PC-3 (cell line): ENCODE measurements at regions not wholly inside any gene's neighbourhood (a gene's known extent, or its start where the extent isn't known, plus 50 kb on each side); places are given as distances from the start of the nearest gene placed in this dataset.

Source experiments
- ATAC-seq: fragments of 200-7000 bp; cut with Tn5 transposase; 2 replicates; pipeline ENCODE4 v1.9.1; 2020; ENCODE audit warnings: mild to moderate bottlenecking, moderate library complexity
- BruUV-seq: library from RNA; stranded (reverse); fragments of 400-500 nt; replicated peaks from 2 replicates; lab custom pipeline; 2021; lab: Mats Ljungman, UMichigan
- CTCF ChIA-PET: fragments of 300-600 bp; sonication (Branson Sonifier 250); formaldehyde crosslinking; loops from one replicate; lab custom pipeline; 2022; ENCODE audit warnings: antibody characterized with exemption; lab: Charles Lee
- POLR2A ChIA-PET: fragments of 300-600 bp; sonication (Branson Sonifier 250); formaldehyde crosslinking; loops from one replicate; lab custom pipeline; 2022; ENCODE audit warnings: antibody characterized with exemption; ENCODE audit not compliant: unreplicated experiment; lab: Charles Lee
- DNase-seq: peaks from one replicate; pipeline ENCODE4 v3.0.0-alpha.2; 2015
- H2AFZ ChIP-seq: fragments of 300-600 bp; sonication (generic); 2 replicates; pipeline ENCODE4 v1.6.0; 2016; ENCODE audit warnings: antibody characterized with exemption, low read length
- H3F3A ChIP-seq: fragments of 300-600 bp; sonication (generic); one replicate; pipeline ENCODE4 v1.6.0; 2017; ENCODE audit warnings: antibody characterized with exemption, low read length, control low read depth, mild to moderate bottlenecking; ENCODE audit not compliant: unreplicated experiment
- H3K27ac ChIP-seq: fragments of 300-600 bp; sonication (generic); 2 replicates; pipeline ENCODE4 v1.5.1; 2016; ENCODE audit warnings: mild to moderate bottlenecking, low read length
- H3K27me3 ChIP-seq: fragments of 300-600 bp; sonication (generic); 2 replicates; pipeline ENCODE4 v1.6.1; 2016; ENCODE audit warnings: low read length, mixed read lengths
- H3K36me3 ChIP-seq: fragments of 300-600 bp; sonication (generic); 2 replicates; pipeline ENCODE4 v1.6.1; 2016; ENCODE audit warnings: low read depth, mixed run types, low read length, mixed read lengths
- H3K4me1 ChIP-seq: fragments of 300-600 bp; sonication (generic); 2 replicates; pipeline ENCODE4 v1.5.1; 2016; ENCODE audit warnings: low read length; ENCODE audit not compliant: insufficient read depth
- H3K4me2 ChIP-seq: fragments of 300-600 bp; sonication (generic); 2 replicates; pipeline ENCODE4 v1.6.0; 2016; ENCODE audit warnings: low read length
- H3K4me3 ChIP-seq: fragments of 300-600 bp; sonication (generic); 2 replicates; pipeline ENCODE4 v1.5.1; 2016; ENCODE audit warnings: mild to moderate bottlenecking, low read length, mixed read lengths
- H3K79me2 ChIP-seq: fragments of 300-600 bp; sonication (generic); 2 replicates; pipeline ENCODE4 v1.6.1; 2017; ENCODE audit warnings: low read length, mixed read lengths
- H3K9ac ChIP-seq: fragments of 300-600 bp; sonication (generic); 2 replicates; pipeline ENCODE4 v1.6.0; 2016; ENCODE audit warnings: mild to moderate bottlenecking, low read length
- H3K9me2 ChIP-seq: fragments of 300-600 bp; sonication (generic); replicated peaks from 2 replicates; pipeline ENCODE4 v1.6.1; 2016; ENCODE audit warnings: mixed run types, low read length, mixed read lengths
- H3K9me3 ChIP-seq: fragments of 300-600 bp; sonication (generic); 2 replicates; pipeline ENCODE4 v1.6.1; 2016; ENCODE audit warnings: low read length, mixed read lengths
- H4K20me1 ChIP-seq: fragments of 300-600 bp; sonication (generic); 2 replicates; pipeline ENCODE4 v1.6.1; 2016; ENCODE audit warnings: low read length, mixed read lengths
- CTCF ChIP-seq: fragments of 300-600 bp; sonication (generic); conservative IDR thresholded peaks from 2 replicates; pipeline ENCODE4 v1.5.1; 2017; ENCODE audit warnings: antibody characterized with exemption, low read depth, mild to moderate bottlenecking, low read length
- EZH2 ChIP-seq: fragments of 300-600 bp; sonication (generic); IDR thresholded peaks from one replicate; pipeline ENCODE4 v1.6.1; 2017; ENCODE audit warnings: antibody characterized with exemption, mild to moderate bottlenecking, low read length; ENCODE audit not compliant: unreplicated experiment
- EZH2phosphoT487 ChIP-seq: fragments of 300-600 bp; sonication (generic); IDR thresholded peaks from 2 replicates; pipeline ENCODE4 v1.6.1; 2018; ENCODE audit warnings: mild to moderate bottlenecking, antibody characterized with exemption, low read length, borderline replicate concordance
- intact Hi-C: fragments of 100-400 bp; cut with micrococcal nuclease; formaldehyde crosslinking; loops from 2 replicates; pipeline ENCODE4 v1.9.0; 2023

GRCh38 chr21:16829532-16829931 is 683.3 kb upstream of the CXADR start:
- intact Hi-C loops, result no loop called here
- Histone ChIP-seq H3F3A (no peaks in the 10 kb centered on the region), H2AFZ (no peak overlapping the region), H3K9me2 (no peaks in the 10 kb centered on the region), H3K4me3 (no peak overlapping the region), H3K9ac (no peak overlapping the region), H3K4me1 (no peaks in the 10 kb centered on the region), H3K4me2 (no peak overlapping the region), H3K27me3 (no peaks in the 10 kb centered on the region), H3K9me3 (no peaks in the 10 kb centered on the region; the same call in 1 of the 2 replicates), H4K20me1 (no peaks in the 10 kb centered on the region), H3K79me2 (no peaks in the 10 kb centered on the region), H3K27ac (no peak overlapping the region), H3K36me3 (no peaks in the 10 kb centered on the region)
- ChIA-PET POLR2A (no interaction called here), CTCF (no interaction called here)
- no peak for TF ChIP-seq EZH2phosphoT487
- TF ChIP-seq EZH2, result no peak
- TF ChIP-seq CTCF, result no peak
- ATAC-seq (no peak), DNase-seq (no peak)
- no TSS peak for BruUV-seq

GRCh38 chr21:16832791-16833190 is 680.1 kb upstream of the CXADR start:
- H2AFZ ChIP-seq, result no peak overlapping the region
- H3K4me2 ChIP-seq, result no peak overlapping the region
- no peaks in the 10 kb centered on the region for H3F3A ChIP-seq
- no peak overlapping the region for H3K9ac ChIP-seq
- H3K9me3 ChIP-seq, result peaks cover 9% of the 10 kb centered on the region; the same call in 1 of the 2 replicates
- no TSS peak for BruUV-seq
- H3K79me2 ChIP-seq, result no peaks in the 10 kb centered on the region
- no peak for ATAC-seq
- TF ChIP-seq CTCF (no peak), EZH2 (no peak), EZH2phosphoT487 (no peak)
- no peak overlapping the region for H3K27ac ChIP-seq
- no peaks in the 10 kb centered on the region for H3K36me3 ChIP-seq
- intact Hi-C loops, result no loop called here
- no peaks in the 10 kb centered on the region for H3K27me3 ChIP-seq
- ChIA-PET CTCF (no interaction called here), POLR2A (no interaction called here)
- no peaks in the 10 kb centered on the region for H3K4me1 ChIP-seq
- H4K20me1 ChIP-seq, result no peaks in the 10 kb centered on the region
- H3K4me3 ChIP-seq, result no peak overlapping the region
- DNase-seq, result no peak
- no peaks in the 10 kb centered on the region for H3K9me2 ChIP-seq

GRCh38 chr21:16834791-16835190 is 678.1 kb upstream of the CXADR start:
- no peaks in the 10 kb centered on the region for H3K27me3 ChIP-seq
- intact Hi-C loops, result no loop called here
- H3K9me2 ChIP-seq, result no peaks in the 10 kb centered on the region
- TF ChIP-seq CTCF, result no peak
- no peak for TF ChIP-seq EZH2phosphoT487
- no peaks in the 10 kb centered on the region for H4K20me1 ChIP-seq
- H3K4me1 ChIP-seq, result no peaks in the 10 kb centered on the region
- no TSS peak for BruUV-seq
- no peaks in the 10 kb centered on the region for H3K36me3 ChIP-seq
- no peaks in the 10 kb centered on the region for H3F3A ChIP-seq
- peaks cover 17% of the 10 kb centered on the region; the same call in 1 of the 2 replicates for H3K9me3 ChIP-seq
- no peak overlapping the region for H3K9ac ChIP-seq
- ATAC-seq (no peak), DNase-seq (no peak)
- CTCF ChIA-PET, result no interaction called here
- no peak overlapping the region for H3K4me3 ChIP-seq
- no peak overlapping the region for H3K4me2 ChIP-seq
- no peaks in the 10 kb centered on the region for H3K79me2 ChIP-seq
- H3K27ac ChIP-seq, result no peak overlapping the region
- no peak overlapping the region for H2AFZ ChIP-seq
- POLR2A ChIA-PET, result no interaction called here
